Activated naive CD8-positive, alpha-beta T cell treated with anti-CD3 and anti-CD28 coated beads, Interleukin-2, amount 10 ng/mL, durations not matched to agents 7 days and 5 days (primary cell): ENCODE measurements at regions not wholly inside any gene's neighbourhood (a gene's known extent, or its start where the extent isn't known, plus 50 kb on each side); places are given as distances from the start of the nearest gene placed in this dataset.

Experiments
- ATAC-seq: fragments of 150-1000 bp; cut with Tn5 transposase; one replicate; pipeline ENCODE4 v1.10.0; 2021; ENCODE audit warnings: low read depth, moderate library complexity
- POLR2A ChIA-PET: fragments of 350-600 bp; sonication (Branson Sonifier 250); formaldehyde crosslinking; loops from one replicate; lab custom pipeline; 2021; ENCODE audit warnings: antibody characterized with exemption; lab: Charles Lee
- DNase-seq: peaks from one replicate; pipeline ENCODE4 v3.0.0; 2021
- H3K27ac Mint-ChIP-seq: one replicate; pipeline ENCODE4 v1.8.0; 2022; ENCODE audit warnings: mild to moderate bottlenecking, mixed read lengths
- H3K27me3 Mint-ChIP-seq: one replicate; pipeline ENCODE4 v1.8.0; 2022; ENCODE audit warnings: mild to moderate bottlenecking, moderate library complexity, mixed read lengths
- H3K36me3 Mint-ChIP-seq: one replicate; pipeline ENCODE4 v1.8.0; 2021; ENCODE audit warnings: mild to moderate bottlenecking, mixed read lengths
- H3K4me1 Mint-ChIP-seq: one replicate; pipeline ENCODE4 v1.8.0; 2021; ENCODE audit warnings: mixed read lengths
- H3K4me3 Mint-ChIP-seq: one replicate; pipeline ENCODE4 v1.8.0; 2022; ENCODE audit warnings: mild to moderate bottlenecking, moderate library complexity, mixed read lengths
- H3K9me3 Mint-ChIP-seq: one replicate; pipeline ENCODE4 v1.8.0; 2021; ENCODE audit warnings: mixed read lengths

DNA sequence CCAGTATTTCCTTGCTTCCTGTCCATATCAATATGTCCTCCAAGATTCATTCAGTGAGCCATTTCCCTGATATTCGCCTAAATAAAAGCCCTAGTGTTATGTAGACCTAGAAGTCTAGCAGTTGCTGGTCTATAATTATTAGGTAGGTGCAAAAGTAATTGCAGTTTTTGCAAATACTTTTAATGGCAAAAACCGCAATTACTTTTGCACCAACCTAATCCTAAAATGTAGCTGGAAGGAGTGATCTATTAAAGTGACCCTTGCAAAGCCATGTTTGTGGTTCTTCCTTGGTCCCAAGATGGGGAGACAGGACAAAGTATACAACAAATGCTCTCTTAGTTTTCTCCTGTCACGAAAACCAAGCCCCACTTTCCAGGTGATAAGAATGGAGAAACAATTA is 193.0 kb downstream of the IDS start:
- Mint-ChIP-seq H3K4me1 (no peaks in the 10 kb centered on the region), H3K36me3 (no peaks in the 10 kb centered on the region), H3K27me3 (peaks cover 3% of the 10 kb centered on the region), H3K27ac (no peak overlapping the region), H3K4me3 (no peak overlapping the region), H3K9me3 (no peaks in the 10 kb centered on the region)
- no peak for ATAC-seq
- no peak for DNase-seq
- POLR2A ChIA-PET, result no interaction called here

DNA sequence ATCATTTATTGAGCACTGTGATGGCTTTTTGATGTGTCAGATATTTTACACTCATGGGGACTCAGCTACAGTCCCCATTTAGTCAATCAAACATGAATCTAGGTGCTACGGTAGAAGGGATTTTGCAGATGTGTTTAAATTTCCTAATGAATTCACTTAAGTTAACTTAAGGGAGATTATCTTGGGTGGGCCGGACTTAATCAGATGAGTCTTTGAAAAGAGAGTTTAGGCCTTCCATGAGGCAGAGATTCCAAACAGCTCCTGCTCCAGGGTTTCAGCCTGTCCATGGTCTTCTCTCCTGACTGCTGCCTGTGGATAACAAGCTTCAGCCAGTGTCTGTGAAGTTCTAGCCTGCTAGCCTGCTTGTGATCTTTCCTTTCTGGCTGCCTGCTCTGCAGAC is 202.4 kb downstream of the IDS start:
- no peak overlapping the region for H3K4me3 Mint-ChIP-seq
- no peaks in the 10 kb centered on the region for H3K9me3 Mint-ChIP-seq
- no peaks in the 10 kb centered on the region for H3K4me1 Mint-ChIP-seq
- H3K27ac Mint-ChIP-seq, result no peak overlapping the region
- POLR2A ChIA-PET, result no interaction called here
- no peak for ATAC-seq
- H3K36me3 Mint-ChIP-seq, result no peaks in the 10 kb centered on the region
- no peaks in the 10 kb centered on the region for H3K27me3 Mint-ChIP-seq
- DNase-seq, result no peak

DNA sequence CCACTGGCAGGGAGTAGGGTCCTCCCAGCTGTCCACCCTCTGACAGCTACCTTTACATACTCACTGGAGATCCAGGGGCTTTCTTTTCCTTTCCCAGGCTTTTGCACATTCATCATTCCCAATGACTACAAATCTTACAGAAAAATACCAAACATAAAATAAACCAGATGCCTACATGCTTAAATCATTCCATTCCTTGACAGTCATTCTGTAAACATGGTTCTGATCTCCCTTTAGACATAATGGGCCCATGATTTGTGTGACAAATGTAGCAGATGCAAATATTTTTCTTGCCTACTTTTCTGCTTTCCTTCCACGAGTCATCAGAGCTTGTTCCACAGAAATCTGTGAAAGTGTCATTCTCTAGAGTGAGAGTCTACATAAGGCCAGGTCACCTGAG is 207.0 kb downstream of the IDS start:
- H3K27ac Mint-ChIP-seq, result no peak overlapping the region
- no peaks in the 10 kb centered on the region for H3K4me1 Mint-ChIP-seq
- no peaks in the 10 kb centered on the region for H3K36me3 Mint-ChIP-seq
- H3K27me3 Mint-ChIP-seq, result no peaks in the 10 kb centered on the region
- ATAC-seq (no peak), DNase-seq (no peak)
- H3K4me3 Mint-ChIP-seq, result no peak overlapping the region
- H3K9me3 Mint-ChIP-seq, result no peaks in the 10 kb centered on the region
- POLR2A ChIA-PET, result no interaction called here

DNA sequence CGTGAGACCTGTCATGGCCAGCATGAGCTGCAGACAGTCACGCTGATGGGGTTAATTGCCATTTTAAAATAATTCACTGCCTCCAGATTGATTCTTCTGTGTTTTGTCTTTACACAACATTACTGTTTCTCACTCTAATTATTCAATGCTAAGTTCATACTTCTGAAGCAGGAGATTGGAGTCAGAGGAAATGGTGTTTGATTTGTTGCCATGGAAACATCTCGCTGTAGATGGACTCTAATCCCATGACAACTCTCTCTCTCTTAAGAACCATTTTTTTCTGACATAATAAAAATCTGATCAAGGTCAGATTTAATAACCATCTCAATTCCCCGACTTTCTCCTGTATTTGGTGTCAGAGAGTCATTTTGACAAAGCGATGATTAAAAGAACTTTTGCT is 209.0 kb downstream of the IDS start:
- no peaks in the 10 kb centered on the region for H3K4me1 Mint-ChIP-seq
- no peak for DNase-seq
- H3K4me3 Mint-ChIP-seq, result no peak overlapping the region
- no peaks in the 10 kb centered on the region for H3K36me3 Mint-ChIP-seq
- no peak overlapping the region for H3K27ac Mint-ChIP-seq
- H3K9me3 Mint-ChIP-seq, result no peaks in the 10 kb centered on the region
- POLR2A ChIA-PET, result no interaction called here
- no peaks in the 10 kb centered on the region for H3K27me3 Mint-ChIP-seq
- ATAC-seq, result no peak

DNA sequence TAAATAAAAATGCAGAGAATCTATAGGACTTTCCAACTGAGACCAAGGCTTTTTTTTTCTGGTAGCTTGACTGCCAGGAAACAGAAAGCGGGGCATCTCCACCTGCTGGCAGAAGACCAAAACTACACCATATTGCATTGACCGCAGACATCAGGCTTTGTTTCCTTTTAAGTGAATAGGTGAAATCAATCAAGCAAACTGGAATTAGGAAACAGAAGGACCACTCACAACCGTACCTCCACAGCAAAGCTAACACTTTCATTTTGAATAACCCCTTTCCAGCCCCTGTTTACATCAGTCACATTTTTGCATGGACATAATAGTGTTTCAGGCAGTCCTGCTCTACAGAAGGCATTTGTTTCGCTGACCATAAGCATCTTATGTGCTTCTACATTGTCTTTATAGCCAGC is 218.2 kb downstream of the IDS start:
- POLR2A ChIA-PET, result no interaction called here
- no peaks in the 10 kb centered on the region for H3K9me3 Mint-ChIP-seq

DNA sequence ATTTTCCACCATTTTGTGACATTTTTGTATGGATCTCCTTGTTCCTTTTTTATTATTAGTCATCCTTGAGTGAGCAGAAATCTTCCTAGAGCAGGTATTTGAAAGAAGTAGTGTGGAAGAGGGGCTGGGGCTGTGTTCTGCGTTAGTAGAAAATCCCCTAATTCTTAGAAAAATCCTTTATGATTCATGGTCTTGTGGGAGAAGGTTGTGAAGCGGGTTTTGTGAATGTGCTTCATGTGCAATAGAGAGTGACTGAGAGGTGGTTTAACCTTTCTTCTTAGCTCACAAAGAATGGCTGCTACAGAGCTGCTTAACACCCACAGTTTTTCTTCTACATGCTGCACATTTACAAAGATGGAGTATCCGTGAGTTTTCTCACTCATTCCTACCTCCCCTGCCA is 220.5 kb downstream of the IDS start:
- Mint-ChIP-seq H3K4me3 (no peak overlapping the region), H3K9me3 (no peaks in the 10 kb centered on the region), H3K4me1 (peaks cover 6% of the 10 kb centered on the region), H3K27ac (no peak overlapping the region), H3K36me3 (no peaks in the 10 kb centered on the region), H3K27me3 (no peaks in the 10 kb centered on the region)
- POLR2A ChIA-PET, result no interaction called here
- DNase-seq (no peak), ATAC-seq (no peak)

More for the DNA sequence above, 218.2 kb downstream of the IDS start:
- H3K36me3 Mint-ChIP-seq, result no peaks in the 10 kb centered on the region
- no peak for ATAC-seq
- peak; percentile 31 for DNase-seq
- no peak overlapping the region for H3K27ac Mint-ChIP-seq
- no peaks in the 10 kb centered on the region for H3K27me3 Mint-ChIP-seq
- H3K4me3 Mint-ChIP-seq, result no peak overlapping the region
- peaks cover 6% of the 10 kb centered on the region for H3K4me1 Mint-ChIP-seq

DNA sequence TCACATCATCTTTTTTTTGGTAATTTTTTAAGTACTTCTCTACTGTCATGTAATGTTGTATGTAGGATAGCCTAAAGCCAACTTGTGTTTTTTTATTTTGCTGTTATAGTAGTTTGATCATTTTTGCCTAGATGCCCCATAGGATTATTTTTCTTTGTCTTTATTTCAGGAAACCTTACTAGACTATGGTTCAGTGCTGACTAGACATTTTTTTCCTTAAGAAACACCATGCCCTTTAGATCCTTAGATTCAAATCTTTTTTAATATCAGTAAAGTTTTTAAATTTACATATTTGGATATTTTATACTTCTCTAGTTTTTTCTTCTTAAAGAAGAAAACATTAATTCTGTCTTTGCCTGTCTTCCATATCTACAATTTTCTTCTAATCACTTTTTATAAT is 221.3 kb downstream of the IDS start:
- DNase-seq, result no peak
- Mint-ChIP-seq H3K4me3 (no peak overlapping the region), H3K4me1 (peaks cover 6% of the 10 kb centered on the region), H3K9me3 (no peaks in the 10 kb centered on the region), H3K36me3 (no peaks in the 10 kb centered on the region), H3K27ac (no peak overlapping the region), H3K27me3 (no peaks in the 10 kb centered on the region)
- no peak for ATAC-seq
- POLR2A ChIA-PET, result no interaction called here

DNA sequence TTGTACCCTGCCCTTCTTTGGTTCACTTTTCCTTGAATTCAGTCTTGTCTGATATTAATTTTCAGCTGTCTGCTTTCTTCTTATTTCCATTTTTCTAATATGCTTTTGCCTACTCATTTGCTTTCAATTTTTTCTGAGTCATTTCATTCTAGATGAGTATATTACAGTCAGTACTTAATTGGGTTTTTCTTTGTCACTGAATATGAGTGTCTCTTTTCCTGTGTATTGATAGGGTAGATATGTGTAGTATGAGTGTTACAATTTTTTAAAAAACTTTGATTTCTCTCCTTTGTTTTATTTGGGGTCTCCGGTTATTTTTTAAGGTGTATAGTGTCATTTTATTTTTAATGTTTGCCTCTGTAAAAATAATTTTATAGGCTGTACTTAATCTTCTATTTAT is 222.2 kb downstream of the IDS start:
- Mint-ChIP-seq H3K36me3 (no peaks in the 10 kb centered on the region), H3K27ac (no peak overlapping the region), H3K27me3 (no peaks in the 10 kb centered on the region), H3K9me3 (no peaks in the 10 kb centered on the region), H3K4me3 (no peak overlapping the region), H3K4me1 (peaks cover 6% of the 10 kb centered on the region)
- POLR2A ChIA-PET, result no interaction called here
- ATAC-seq (no peak), DNase-seq (no peak)

DNA sequence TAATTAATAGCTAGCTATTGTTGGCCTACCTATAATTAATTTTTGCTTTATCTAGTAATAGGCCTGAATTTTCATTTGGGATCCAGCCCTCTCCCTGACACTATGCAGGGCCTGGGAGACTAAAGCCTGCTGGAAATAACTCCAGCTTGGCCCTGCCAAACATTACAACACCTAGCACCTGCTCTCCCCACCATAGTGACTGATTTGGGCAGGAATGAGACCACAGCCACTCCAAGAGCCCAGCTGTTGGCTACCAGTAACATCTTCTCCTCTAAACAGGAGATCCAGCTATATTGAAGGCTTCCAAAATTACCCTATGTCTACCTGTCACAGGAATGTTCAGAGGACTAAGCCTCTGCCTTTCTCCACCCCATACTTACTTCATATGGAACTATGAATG is 225.1 kb downstream of the IDS start:
- Mint-ChIP-seq H3K4me1 (peaks cover 5% of the 10 kb centered on the region), H3K27ac (no peak overlapping the region), H3K4me3 (no peak overlapping the region), H3K27me3 (no peaks in the 10 kb centered on the region), H3K9me3 (no peaks in the 10 kb centered on the region), H3K36me3 (no peaks in the 10 kb centered on the region)
- POLR2A ChIA-PET, result no interaction called here
- ATAC-seq, result no peak
- DNase-seq, result no peak

DNA sequence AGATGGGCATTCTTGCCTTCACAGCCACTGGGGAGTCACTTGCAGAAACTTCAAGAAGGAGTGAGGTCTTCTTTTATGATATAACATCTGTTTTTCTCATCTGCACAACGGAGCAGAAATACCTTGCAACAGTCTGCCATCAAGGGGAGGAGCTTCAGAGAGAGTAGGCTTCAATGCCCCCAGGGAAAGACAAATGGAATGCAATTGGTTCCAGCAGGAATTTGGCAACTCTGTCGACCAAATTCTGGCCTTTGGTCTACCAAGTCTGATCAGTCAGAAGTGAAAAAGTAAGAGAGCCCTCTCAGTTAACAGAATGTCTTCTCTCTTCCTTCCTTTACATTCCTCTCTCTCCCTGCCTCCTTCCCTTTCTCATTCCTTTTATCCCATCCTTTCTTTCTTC is 229.3 kb downstream of the IDS start:
- Mint-ChIP-seq H3K36me3 (no peaks in the 10 kb centered on the region), H3K27me3 (no peaks in the 10 kb centered on the region), H3K4me3 (no peak overlapping the region), H3K9me3 (no peaks in the 10 kb centered on the region), H3K27ac (no peak overlapping the region), H3K4me1 (no peaks in the 10 kb centered on the region)
- POLR2A ChIA-PET, result no interaction called here
- DNase-seq (no peak), ATAC-seq (no peak)

DNA sequence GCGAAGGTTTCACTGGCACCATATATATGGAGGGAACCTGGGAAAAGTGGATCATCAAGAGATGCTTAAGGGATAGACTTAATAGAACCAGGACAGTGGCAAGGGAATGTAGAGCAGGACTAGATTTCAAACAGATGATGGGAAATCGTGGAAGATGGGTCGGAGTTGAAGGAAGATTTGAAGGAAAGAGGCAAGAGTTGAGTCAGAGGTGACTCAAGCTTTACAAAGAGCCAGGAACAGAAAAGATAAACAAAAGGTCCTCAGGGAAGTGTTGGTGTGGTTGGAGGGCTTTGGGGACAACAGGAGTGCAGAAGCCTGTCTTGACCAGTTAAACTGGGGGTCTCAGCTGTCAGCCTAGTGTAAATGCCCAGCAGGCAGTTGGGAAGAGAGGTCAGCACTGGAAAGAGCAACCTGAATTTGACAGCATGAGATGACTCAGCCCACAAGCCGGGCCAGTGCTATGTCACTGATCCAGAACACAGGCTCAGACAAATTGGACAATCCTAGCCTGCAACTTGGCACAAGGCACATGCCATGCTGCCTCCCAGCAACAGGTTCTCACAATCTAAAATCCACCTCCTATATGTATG is 230.5 kb downstream of the IDS start:
- no peak for DNase-seq
- Mint-ChIP-seq H3K4me1 (no peaks in the 10 kb centered on the region), H3K27ac (no peak overlapping the region), H3K36me3 (no peaks in the 10 kb centered on the region), H3K27me3 (no peaks in the 10 kb centered on the region), H3K9me3 (no peaks in the 10 kb centered on the region), H3K4me3 (no peak overlapping the region)
- POLR2A ChIA-PET, result no interaction called here
- ATAC-seq, result no peak

DNA sequence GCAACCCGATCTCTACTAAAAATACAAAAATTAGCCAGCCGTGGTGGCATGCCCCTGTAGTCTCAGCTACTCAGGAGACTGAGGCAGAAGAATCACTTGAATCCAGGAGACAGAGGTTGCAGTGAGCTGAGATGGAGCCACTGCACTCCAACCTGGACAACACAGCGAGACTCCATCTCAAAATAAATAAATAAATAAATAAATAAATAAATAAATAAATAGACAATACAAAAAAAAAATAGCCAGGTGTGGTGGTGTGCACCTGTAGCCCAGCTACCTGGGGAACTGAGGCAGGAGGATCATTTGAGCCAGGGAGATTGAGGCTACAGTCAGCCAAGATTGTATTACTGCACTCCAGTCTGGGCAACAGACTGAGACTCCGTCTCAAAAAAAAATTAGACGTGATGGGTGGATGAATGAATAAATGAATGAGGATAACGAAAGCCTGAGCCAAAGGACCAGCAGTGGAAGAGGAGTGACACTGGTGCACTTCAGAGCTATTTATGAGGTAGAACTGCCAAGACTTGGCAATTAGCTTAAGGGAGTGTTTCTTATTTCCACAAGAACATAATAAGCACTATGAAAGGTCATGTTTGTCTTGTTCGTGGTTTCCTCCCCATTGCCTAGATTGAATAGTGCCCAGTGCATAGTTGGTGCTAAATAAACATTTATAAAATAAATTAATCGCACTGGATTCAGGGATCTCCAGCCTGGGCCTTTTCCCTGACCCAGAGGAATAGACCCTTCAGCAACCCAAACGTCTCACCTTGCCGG is 232.2 kb downstream of the IDS start:
- DNase-seq, result no peak
- no peaks in the 10 kb centered on the region for H3K27me3 Mint-ChIP-seq
- POLR2A ChIA-PET, result no interaction called here
- H3K4me3 Mint-ChIP-seq, result no peak overlapping the region
- no peaks in the 10 kb centered on the region for H3K9me3 Mint-ChIP-seq
- H3K27ac Mint-ChIP-seq, result no peak overlapping the region
- H3K36me3 Mint-ChIP-seq, result no peaks in the 10 kb centered on the region
- no peak for ATAC-seq
- peaks cover 3% of the 10 kb centered on the region for H3K4me1 Mint-ChIP-seq

DNA sequence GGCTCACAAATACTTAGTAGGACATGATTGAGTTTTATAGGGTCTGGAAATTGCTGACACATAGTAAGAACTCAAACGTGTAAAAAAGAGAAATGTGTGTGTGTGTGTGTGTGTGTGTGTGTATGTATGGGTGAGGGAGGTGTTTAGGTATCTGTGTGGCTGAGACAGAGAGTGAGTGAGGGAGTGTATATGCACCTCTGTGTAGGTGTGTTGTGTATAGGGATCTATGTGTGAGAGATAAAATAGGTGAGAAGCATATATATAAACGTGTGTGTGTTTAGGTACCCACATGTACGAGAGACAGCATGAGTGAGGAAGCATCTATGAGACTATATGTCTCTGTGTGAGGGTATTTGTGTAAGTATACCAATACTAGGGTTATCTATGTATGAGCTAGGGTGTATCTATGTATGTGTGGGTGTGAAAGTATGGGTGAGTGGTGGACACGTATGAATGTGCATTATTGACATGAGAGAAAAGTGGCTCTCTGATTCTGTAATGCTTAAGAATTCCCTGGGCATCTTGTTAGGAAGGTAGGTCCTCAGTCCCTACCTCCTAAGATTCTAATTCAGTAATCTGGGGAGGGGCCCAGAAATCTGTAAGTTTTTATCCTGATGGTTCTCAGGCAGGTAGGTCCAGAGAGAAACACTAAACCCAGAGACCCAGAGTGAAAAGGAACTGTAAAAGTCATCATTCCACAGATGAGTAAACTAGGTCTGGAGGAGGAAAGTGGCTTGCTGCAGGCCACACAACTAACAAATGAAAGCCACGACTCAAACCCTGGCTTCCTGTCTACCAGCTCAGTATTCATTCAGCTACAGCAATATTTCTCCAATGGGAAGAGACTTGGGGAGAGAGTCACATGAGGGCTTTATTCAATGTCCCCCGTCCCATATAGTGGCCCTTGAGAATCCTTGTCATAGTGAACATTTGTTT is 237.0 kb downstream of the IDS start:
- peaks cover 5% of the 10 kb centered on the region for H3K4me1 Mint-ChIP-seq
- ATAC-seq, result no peak
- no peaks in the 10 kb centered on the region for H3K36me3 Mint-ChIP-seq
- POLR2A ChIA-PET, result no interaction called here
- H3K4me3 Mint-ChIP-seq, result no peak overlapping the region
- no peak overlapping the region for H3K27ac Mint-ChIP-seq
- H3K9me3 Mint-ChIP-seq, result no peaks in the 10 kb centered on the region
- DNase-seq, result no peak
- H3K27me3 Mint-ChIP-seq, result peaks cover 2% of the 10 kb centered on the region

DNA sequence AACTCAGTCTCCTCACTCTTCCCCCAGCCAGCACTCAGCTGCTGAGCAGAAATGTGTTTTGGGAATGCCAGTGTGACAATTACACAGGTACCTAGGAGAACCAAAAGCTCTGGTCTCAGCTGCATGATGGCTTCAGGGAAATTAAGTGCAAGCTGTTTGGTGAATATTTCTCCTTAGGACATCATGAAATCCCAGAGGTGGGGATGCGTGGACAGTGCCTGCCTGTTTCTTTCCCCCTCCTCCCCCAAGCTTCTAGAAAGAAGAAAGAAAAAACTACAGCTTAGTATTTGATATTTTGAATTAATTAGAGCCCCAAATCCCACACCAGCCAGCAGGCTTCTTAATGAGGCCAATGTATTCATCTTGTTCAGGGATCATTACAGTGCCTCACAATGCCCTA is 243.0 kb downstream of the IDS start:
- POLR2A ChIA-PET, result no interaction called here
- H3K27me3 Mint-ChIP-seq, result peaks cover 2% of the 10 kb centered on the region
- H3K4me3 Mint-ChIP-seq, result no peak overlapping the region
- no peak for DNase-seq
- no peaks in the 10 kb centered on the region for H3K9me3 Mint-ChIP-seq
- ATAC-seq, result no peak
- H3K27ac Mint-ChIP-seq, result no peak overlapping the region
- H3K36me3 Mint-ChIP-seq, result no peaks in the 10 kb centered on the region
- no peaks in the 10 kb centered on the region for H3K4me1 Mint-ChIP-seq
